Adrenal gland (tissue), 9 donors: ENCODE measurements at regions not wholly inside any gene's neighbourhood (a gene's known extent, or its start where the extent isn't known, plus 50 kb on each side); places are given as distances from the start of the nearest gene placed in this dataset.

Experiments used
- DNase-seq, 7 donors: peaks; one replicate each; pipeline ENCODE4 v3.0.0-alpha.2; 2019 to 2020
- H3K27ac ChIP-seq, 5 donors: fragments of 200-600 bp; sonication (generic) in 4 of 5; 1 replicate in 3 of 5; 2 replicates in 2 of 5; pipeline versions ENCODE4 v1.5.1 to v1.8.0; 2016 to 2020; ENCODE audit warnings: mild to moderate bottlenecking in 1 of 5
- H3K27me3 ChIP-seq: fragments of 200-600 bp; 2 replicates; pipeline ENCODE4 v1.8.0; 2021
- H3K36me3 ChIP-seq, 2 donors: fragments of 200-600 bp; replicated peaks in 1 of 2; 1 replicate in 1 of 2; 2 replicates in 1 of 2; pipeline versions ENCODE4 v1.5.1 to v1.8.0; 2018 to 2022
- H3K4me1 ChIP-seq, 2 donors: fragments of 200-600 bp; replicated peaks in 1 of 2; 1 replicate in 1 of 2; 2 replicates in 1 of 2; pipeline versions ENCODE4 v1.5.1 to v1.8.0; 2018 to 2021
- H3K4me3 ChIP-seq, 4 donors: fragments of 200-600 bp; sonication (generic) in 3 of 4; one replicate each; pipeline ENCODE4 v1.5.1; 2016 to 2018
- H3K9me3 ChIP-seq, 3 donors: fragments of 200-600 bp; sonication (generic) in 1 of 3; replicated peaks in 1 of 3; 1 replicate in 2 of 3; 2 replicates in 1 of 3; pipeline versions ENCODE4 v1.5.1 to v1.8.0; 2016 to 2021
- POLR2A ChIP-seq, 2 donors: fragments of 450-650 bp; IDR thresholded peaks; one replicate each; pipeline ENCODE4 v1.6.1; 2017; ENCODE audit warnings: antibody characterized with exemption in 2 of 2, mild to moderate bottlenecking in 2 of 2, moderate library complexity in 1 of 2
- WGBS, 4 donors: extraction: QIAGEN DNeasy Blood & Tissue Kit in 2 of 4; methylation state at CpG; one replicate each; pipeline versions ENCODE4 v1.1.5 to v1.1.7; 2013 to 2017; 5-methylcytosine and 5-hydroxymethylcytosine counted together
- intact Hi-C, 2 donors: fragments of 100-400 bp; cut with DNase I; formaldehyde crosslinking; loops; one replicate each; pipeline versions ENCODE4 v1.14.1 to v1.15.0; 2022 to 2023
- TF ChIP-seq, protein P1 (sequence below), 6 experiments: fragments of 450-650 bp in 4 of 6; fragments of 200-600 bp in 2 of 6; sonication (generic) in 1 of 6; IDR thresholded peaks; 1 replicate in 5 of 6; 2 replicates in 1 of 6; pipeline versions ENCODE4 v1.5.1 to v1.8.0; 2016 to 2021; ENCODE audit warnings: antibody characterized with exemption in 6 of 6, mild to moderate bottlenecking in 2 of 6, moderate library complexity in 1 of 6
- donor health status: healthy with polysubstance abuse.
- donor health status: Bipolar disorder and iron deficiency.
- donor health status: DM: yes; HTN: yes; CAD: no.
- donor health status: DM: no; HTN: no; CAD: no.
- donor health status: DM: no; HTN: no; CAD: no.

DNA sequence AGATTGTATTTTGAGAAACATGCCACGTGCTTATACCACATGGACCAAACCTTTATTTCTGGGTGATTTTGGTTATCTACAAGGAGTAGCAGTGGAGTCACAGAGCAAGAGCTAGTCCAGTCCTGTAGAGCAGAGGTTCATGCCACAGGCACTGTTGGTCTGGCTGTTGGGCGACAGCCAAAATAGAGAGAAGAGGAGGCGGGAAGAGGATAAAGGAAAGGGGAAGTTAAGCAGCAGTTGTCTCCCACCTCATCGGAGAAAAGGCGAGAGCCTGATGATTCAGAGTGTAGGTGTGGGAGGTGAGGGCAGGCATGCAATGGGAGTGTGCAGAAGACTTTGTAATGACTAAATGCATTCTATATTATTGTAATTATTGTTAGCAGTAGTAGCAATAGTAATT, 237.5 kb upstream of the ROPN1 start:
- intact Hi-C loops: no loop called here
- Histone ChIP-seq H3K9me3 (no peaks in the 10 kb centered on the region), H3K27ac (no peak overlapping the region), H3K27me3 (no peaks in the 10 kb centered on the region), H3K36me3 (no peaks in the 10 kb centered on the region), H3K4me3 (no peak overlapping the region), H3K4me1 (peaks cover 0 to 12% of the 10 kb centered on the region in 2 donors)
- WGBS, 4 donors: 77 to 85% (median 79%) methylated on average over 5 of the region's 5 CpGs
- DNase-seq: no peak
- TF ChIP-seq POLR2A (IDR thresholded peaks at IDR 0.05): no peak
- TF ChIP-seq, protein P1, sequence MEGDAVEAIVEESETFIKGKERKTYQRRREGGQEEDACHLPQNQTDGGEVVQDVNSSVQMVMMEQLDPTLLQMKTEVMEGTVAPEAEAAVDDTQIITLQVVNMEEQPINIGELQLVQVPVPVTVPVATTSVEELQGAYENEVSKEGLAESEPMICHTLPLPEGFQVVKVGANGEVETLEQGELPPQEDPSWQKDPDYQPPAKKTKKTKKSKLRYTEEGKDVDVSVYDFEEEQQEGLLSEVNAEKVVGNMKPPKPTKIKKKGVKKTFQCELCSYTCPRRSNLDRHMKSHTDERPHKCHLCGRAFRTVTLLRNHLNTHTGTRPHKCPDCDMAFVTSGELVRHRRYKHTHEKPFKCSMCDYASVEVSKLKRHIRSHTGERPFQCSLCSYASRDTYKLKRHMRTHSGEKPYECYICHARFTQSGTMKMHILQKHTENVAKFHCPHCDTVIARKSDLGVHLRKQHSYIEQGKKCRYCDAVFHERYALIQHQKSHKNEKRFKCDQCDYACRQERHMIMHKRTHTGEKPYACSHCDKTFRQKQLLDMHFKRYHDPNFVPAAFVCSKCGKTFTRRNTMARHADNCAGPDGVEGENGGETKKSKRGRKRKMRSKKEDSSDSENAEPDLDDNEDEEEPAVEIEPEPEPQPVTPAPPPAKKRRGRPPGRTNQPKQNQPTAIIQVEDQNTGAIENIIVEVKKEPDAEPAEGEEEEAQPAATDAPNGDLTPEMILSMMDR (IDR thresholded peaks at IDR 0.05): no peak

DNA sequence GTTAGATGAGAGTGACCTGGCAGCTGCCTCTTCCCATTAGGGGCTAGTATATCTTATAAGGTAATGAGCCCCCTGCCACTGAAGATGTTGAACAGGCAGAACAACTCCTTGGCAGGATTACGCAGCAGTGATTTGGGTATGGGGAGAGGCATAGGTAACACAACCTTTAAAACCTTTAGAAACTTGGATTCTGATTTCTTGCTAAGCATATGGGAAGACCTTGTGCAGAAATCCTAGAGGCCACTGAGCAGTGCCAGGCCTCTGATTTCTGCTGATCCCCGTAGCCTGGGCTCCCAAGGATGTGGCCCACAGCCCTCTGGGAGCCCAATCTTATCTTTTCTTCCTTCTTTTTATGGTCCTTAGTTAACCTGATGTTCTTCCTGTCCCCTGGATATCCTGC, 237.9 kb upstream of the ROPN1 start:
- Histone ChIP-seq H3K4me3 (no peak overlapping the region), H3K27ac (no peak overlapping the region), H3K27me3 (no peaks in the 10 kb centered on the region), H3K4me1 (peaks cover 0 to 12% of the 10 kb centered on the region in 2 donors), H3K9me3 (no peaks in the 10 kb centered on the region), H3K36me3 (no peaks in the 10 kb centered on the region)
- intact Hi-C loops: no loop called here
- 75 to 91% (median 81%) methylated on average over 2 of the region's 2 CpGs for WGBS, 4 donors
- DNase-seq: no peak
- TF ChIP-seq, protein P1 (IDR thresholded peaks at IDR 0.05): no peak
- no peak for TF ChIP-seq POLR2A (IDR thresholded peaks at IDR 0.05)

DNA sequence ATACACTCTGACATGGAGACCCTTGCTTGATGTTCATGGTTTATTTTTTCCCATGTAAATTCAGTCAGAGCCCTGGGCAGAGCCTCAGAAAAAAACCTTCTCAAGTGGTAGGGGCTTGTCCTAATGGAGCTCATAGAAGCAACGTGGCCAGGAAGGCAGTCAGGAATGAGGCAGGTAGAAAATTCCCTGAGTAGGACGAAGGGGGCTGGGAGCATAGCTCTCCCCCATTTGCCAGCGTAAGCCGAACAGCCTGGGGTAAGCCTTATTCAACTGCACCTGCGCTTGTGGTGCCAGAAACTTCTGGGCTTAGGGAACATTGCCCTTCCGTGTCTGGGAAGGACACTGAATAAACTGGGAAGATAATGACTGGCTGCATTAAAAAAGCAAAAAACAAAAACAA, 238.5 kb upstream of the ROPN1 start:
- intact Hi-C loops: no loop called here

DNA sequence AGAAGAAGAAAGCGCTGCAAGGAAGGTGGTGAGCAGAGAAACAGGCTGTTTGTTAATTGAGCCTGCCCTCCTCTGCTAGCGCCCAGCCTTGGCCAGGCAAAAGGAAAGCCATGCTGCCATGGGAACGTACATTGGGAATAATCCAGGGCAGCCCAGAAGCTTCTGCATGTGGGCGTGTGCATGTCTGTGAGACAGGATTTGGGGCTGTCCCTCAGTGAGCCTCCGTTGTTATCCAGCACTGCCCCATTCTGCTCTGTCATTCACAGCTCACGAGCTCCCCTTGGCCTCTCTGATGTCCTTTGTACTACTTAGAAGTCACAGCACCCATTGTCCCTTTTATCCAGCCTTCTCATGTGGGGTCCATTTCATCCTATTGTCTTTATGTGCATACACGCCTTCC, 239.1 kb upstream of the ROPN1 start:
- WGBS, 4 donors: 93 to 97% (median 95%) methylated on average over 7 of the region's 7 CpGs

More for the DNA sequence above, 238.5 kb upstream of the ROPN1 start:
- Histone ChIP-seq H3K27ac (no peak overlapping the region), H3K9me3 (no peaks in the 10 kb centered on the region), H3K27me3 (no peaks in the 10 kb centered on the region), H3K4me3 (no peak overlapping the region), H3K4me1 (peaks cover 0 to 12% of the 10 kb centered on the region in 2 donors), H3K36me3 (no peaks in the 10 kb centered on the region)
- WGBS, 4 donors: 88 to 92% (median 89%) methylated on average over 6 of the region's 6 CpGs
- TF ChIP-seq POLR2A (IDR thresholded peaks at IDR 0.05): no peak
- TF ChIP-seq, protein P1 (IDR thresholded peaks at IDR 0.05): no peak
- DNase-seq: no peak

More for the DNA sequence above, 239.1 kb upstream of the ROPN1 start:
- no peak for DNase-seq
- H3K4me3 ChIP-seq: no peak overlapping the region
- intact Hi-C loops: no loop called here
- H3K27me3 ChIP-seq: no peaks in the 10 kb centered on the region
- H3K27ac ChIP-seq: no peak overlapping the region
- no peaks in the 10 kb centered on the region for H3K36me3 ChIP-seq
- H3K4me1 ChIP-seq: peaks cover 0 to 8% of the 10 kb centered on the region in 2 donors
- TF ChIP-seq, protein P1 (IDR thresholded peaks at IDR 0.05): no peak
- TF ChIP-seq POLR2A (IDR thresholded peaks at IDR 0.05): no peak
- no peaks in the 10 kb centered on the region for H3K9me3 ChIP-seq
